K562 (cell line): ENCODE measurements at regions not wholly inside any gene's neighbourhood (a gene's known extent, or its start where the extent isn't known, plus 50 kb on each side); places are given as distances from the start of the nearest gene placed in this dataset.

Experiments
- ATAC-seq: fragments of 200-7000 bp; cut with Tn5 transposase; 3 replicates; pipeline ENCODE4 v1.9.1; 2020; ENCODE audit warnings: moderate library complexity
- BruUV-seq: library from RNA; stranded (reverse); fragments of 400-500 nt; replicated peaks from 2 replicates; lab custom pipeline; 2021; lab: Mats Ljungman, UMichigan
- CTCF ChIA-PET: fragments of 300-600 bp; formaldehyde crosslinking; extraction: SDS; loops from one replicate; lab custom pipeline; 2021; ENCODE audit warnings: low intra/inter-chr PET ratio; lab: Yijun Ruan, JAX
- POLR2A ChIA-PET: fragments of 300-600, 350-650 bp; sonication (Branson Sonifier 250); formaldehyde crosslinking; extraction: SDS; loops from one replicate; lab custom pipeline; 2021; ENCODE audit warnings: antibody characterized with exemption, inconsistent platforms; lab: Yijun Ruan, JAX
- DNase-seq, 4 experiments: peaks; one replicate each; pipeline versions ENCODE4 v3.0.0 to v3.0.0-alpha.2; 2011 to 2018; ENCODE audit warnings: low spot score in 3 of 4, mixed read lengths in 3 of 4; ENCODE audit errors: extremely low read depth in 1 of 4
- FAIRE-seq: peaks from 2 replicates; lab custom pipeline; 2011; peaks lifted over from hg19 to GRCh38; lab: Jason Lieb, UNC
- H2AFZ ChIP-seq: 2 replicates; pipeline ENCODE4 v1.6.0; 2011; ENCODE audit warnings: low read depth, low read length, control low read depth, inconsistent platforms
- H3K27ac ChIP-seq: fragments of 200-600 bp; 3 replicates; pipeline ENCODE4 v1.8.0; 2011; ENCODE audit warnings: low read depth, mild to moderate bottlenecking, control low read depth, inconsistent platforms, low read length, moderate library complexity, mixed read lengths; ENCODE audit errors: extremely low read depth
- H3K27me3 ChIP-seq, 2 experiments: fragments of 300-600 bp in 1 of 2; 2 replicates in 1 of 2; 3 replicates in 1 of 2; pipeline versions ENCODE4 v1.6.0 to v1.8.0; 2011; ENCODE audit warnings: inconsistent platforms in 2 of 2, low read length in 2 of 2, mild to moderate bottlenecking in 1 of 2, mixed read lengths in 1 of 2, moderate library complexity in 1 of 2; ENCODE audit not compliant: control insufficient read depth in 2 of 2, insufficient read depth in 2 of 2
- H3K36me3 ChIP-seq: fragments of 300-600 bp; 3 replicates; pipeline ENCODE4 v1.8.0; 2011; ENCODE audit warnings: mild to moderate bottlenecking, low read length, inconsistent platforms; ENCODE audit not compliant: control insufficient read depth, insufficient read depth
- H3K4me1 ChIP-seq, 2 experiments: fragments of 200-600 bp in 1 of 2; replicated peaks in 1 of 2; 2 replicates in 1 of 2; 3 replicates in 1 of 2; pipeline versions ENCODE4 v1.5.1 to v1.8.0; 2011; ENCODE audit warnings: inconsistent platforms in 2 of 2, low read length in 2 of 2, mild to moderate bottlenecking in 1 of 2, mixed read lengths in 1 of 2, moderate library complexity in 1 of 2; ENCODE audit not compliant: control insufficient read depth in 2 of 2, insufficient read depth in 2 of 2
- H3K4me2 ChIP-seq: 2 replicates; pipeline ENCODE4 v1.6.1; 2011; ENCODE audit warnings: low read length, control low read depth, inconsistent platforms, mixed read lengths; ENCODE audit not compliant: insufficient read depth
- H3K4me3 ChIP-seq: fragments of 200-600 bp; sonication (generic), shearing (Covaris generic); 2 replicates; pipeline ENCODE4 v1.5.1; 2016; ENCODE audit warnings: control low read depth, inconsistent platforms
- H3K79me2 ChIP-seq: fragments of 200-600 bp; 3 replicates; pipeline ENCODE4 v1.8.0; 2011; ENCODE audit warnings: low read length, inconsistent platforms; ENCODE audit not compliant: control insufficient read depth, insufficient read depth
- H3K9ac ChIP-seq, 2 experiments: 2 replicates each; pipeline versions ENCODE4 v1.6.0 to v1.6.1; 2011; ENCODE audit warnings: low read depth in 2 of 2, low read length in 2 of 2, control low read depth in 1 of 2, inconsistent platforms in 1 of 2, mild to moderate bottlenecking in 1 of 2, mixed read lengths in 1 of 2; ENCODE audit not compliant: insufficient read depth in 1 of 2
- H3K9me1 ChIP-seq: one replicate; pipeline ENCODE4 v1.6.0; 2011; ENCODE audit warnings: inconsistent platforms, mild to moderate bottlenecking, low read length, moderate library complexity; ENCODE audit not compliant: control insufficient read depth, insufficient read depth
- H3K9me3 ChIP-seq: replicated peaks from 2 replicates; pipeline ENCODE4 v1.5.1; 2011; ENCODE audit warnings: low read depth, low read length, inconsistent platforms; ENCODE audit not compliant: control insufficient read depth, insufficient read depth
- H4K20me1 ChIP-seq: replicated peaks from 2 replicates; pipeline ENCODE4 v1.6.1; 2011; ENCODE audit warnings: low read length, inconsistent platforms, mixed read lengths; ENCODE audit not compliant: control insufficient read depth, insufficient read depth
- CBFB ChIP-seq: sonication (generic); formaldehyde crosslinking; IDR thresholded peaks from 2 replicates; pipeline ENCODE4 v1.4.0; 2020; ENCODE audit warnings: mild to moderate bottlenecking, missing genetic modification reagents
- SAFB2 ChIP-seq: fragments of 200-400 bp; formaldehyde crosslinking; IDR thresholded peaks from 2 replicates; pipeline ENCODE4 v1.6.1; 2018; ENCODE audit warnings: borderline replicate concordance, low read length, low read depth, moderate library complexity; ENCODE audit not compliant: severe bottlenecking
- U2AF1 ChIP-seq: fragments of 200-400 bp; formaldehyde crosslinking; optimal IDR thresholded peaks from 2 replicates; pipeline ENCODE3; 2017; ENCODE audit warnings: mild to moderate bottlenecking, low read depth, low read length, moderate library complexity
- ZKSCAN3 ChIP-seq: fragments of 250-450 bp; sonication (Bioruptor Pico); IDR thresholded peaks from 2 replicates; pipeline ENCODE4 v1.4.0; 2020
- ZNF3 ChIP-seq: fragments of 250-450 bp; sonication (Bioruptor Pico); IDR thresholded peaks from 2 replicates; pipeline ENCODE4 v1.5.0; 2021; ENCODE audit warnings: mild to moderate bottlenecking, moderate library complexity
- ZNF511 ChIP-seq: sonication (generic); formaldehyde crosslinking; IDR thresholded peaks from 2 replicates; pipeline ENCODE4 v1.8.0; 2022; ENCODE audit warnings: mild to moderate bottlenecking, missing genetic modification reagents
- WGBS: fragments of 100-300 bp; shearing (Covaris generic); methylation state at CpG from one replicate; pipeline ENCODE4 v1.1.6; 2016; ENCODE audit warnings: low coverage, mixed read lengths; ENCODE audit not compliant: insufficient coverage; ENCODE audit errors: missing lambda C conversion rate; 5-methylcytosine and 5-hydroxymethylcytosine counted together
- in situ Hi-C: fragments of 300-500 bp; cut with MboI; formaldehyde crosslinking; loops from 4 replicates; pipeline ENCODE4 v1.15.0; 2018; ENCODE audit warnings: inconsistent platforms, mixed read lengths
- intact Hi-C: fragments of 100-400 bp; cut with micrococcal nuclease; formaldehyde crosslinking; loops from 2 replicates; pipeline ENCODE4 v1.14.2; 2022

GRCh38 chr9:110126499-110126941 lies 81.4 kb downstream of the C9orf152 start:
- ChIA-PET POLR2A (no interaction called here), CTCF (no interaction called here)
- no peak for DNase-seq
- Histone ChIP-seq H3K27me3 (peaks cover 3 to 14% of the 10 kb centered on the region in 2 experiments; a peak in 2 of 5 replicates), H2AFZ (no peak overlapping the region), H3K4me2 (no peak overlapping the region), H4K20me1 (no peaks in the 10 kb centered on the region), H3K27ac (no peak overlapping the region), H3K36me3 (no peaks in the 10 kb centered on the region), H3K9ac (no peak overlapping the region), H3K79me2 (no peaks in the 10 kb centered on the region), H3K4me1 (no peaks in the 10 kb centered on the region), H3K9me3 (no peaks in the 10 kb centered on the region), H3K4me3 (no peak overlapping the region), H3K9me1 (no peaks in the 10 kb centered on the region)
- FAIRE-seq: no peak
- TF ChIP-seq U2AF1: no peak
- TF ChIP-seq SAFB2: no peak
- no peak for TF ChIP-seq ZNF3 (CRISPR knock-in tag)
- ATAC-seq: no peak
- in situ Hi-C loops: no loop called here
- no TSS peak for BruUV-seq
- 1% methylated on average over 7 of the region's 7 CpGs for WGBS
- intact Hi-C loops: no loop called here

- ChIA-PET POLR2A (no interaction called here), CTCF (no interaction called here)
- no peak overlapping the region for H3K4me3 ChIP-seq
- peak; percentile 22 for ATAC-seq
- H3K9me1 ChIP-seq: no peaks in the 10 kb centered on the region
- no peak overlapping the region for H3K4me2 ChIP-seq
- H3K27me3 ChIP-seq: peaks cover 3 to 14% of the 10 kb centered on the region in 2 experiments; a peak in 2 of 5 replicates
- BruUV-seq: no TSS peak
- intact Hi-C loops: no loop called here
- H3K27ac ChIP-seq: no peak overlapping the region
- TF ChIP-seq ZKSCAN3: no peak
- no peak for TF ChIP-seq ZNF511 (CRISPR knock-in tag)
- TF ChIP-seq CBFB: no peak
- in situ Hi-C loops: no loop called here
- no peak overlapping the region for H2AFZ ChIP-seq
- WGBS: 1% methylated on average over 18 of the region's 23 CpGs
- H3K79me2 ChIP-seq: no peaks in the 10 kb centered on the region
- FAIRE-seq: no peak
- no peak overlapping the region for H3K9ac ChIP-seq
- H3K36me3 ChIP-seq: no peaks in the 10 kb centered on the region
- no peak for DNase-seq
- no peaks in the 10 kb centered on the region for H4K20me1 ChIP-seq
- no peaks in the 10 kb centered on the region for H3K4me1 ChIP-seq
- H3K9me3 ChIP-seq: no peaks in the 10 kb centered on the region
These were observed 80.7 kb downstream of the C9orf152 start for GRCh38 chr9:110126986-110127864.
